Transverse colon (tissue), 4 donors: ENCODE measurements at regions not wholly inside any gene's neighbourhood (a gene's known extent, or its start where the extent isn't known, plus 50 kb on each side); places are given as distances from the start of the nearest gene placed in this dataset.
"Not testable (repeated sequence)": the region's sequence is repeated elsewhere in the genome, so short reads cannot be mapped to it uniquely, and the experiment has no call there.

Source experiments
- DNase-seq: peaks from one replicate; pipeline ENCODE4 v3.0.0-alpha.2; 2019
- H3K27ac ChIP-seq, 4 donors: fragments of 200-600 bp; sonication (generic); 2 replicates each; pipeline ENCODE4 v1.5.1; 2016 to 2018; ENCODE audit warnings: inconsistent platforms in 4 of 4
- H3K27me3 ChIP-seq: fragments of 200-600 bp; sonication (generic); 2 replicates; pipeline ENCODE4 v1.5.1; 2017; ENCODE audit warnings: inconsistent platforms
- H3K36me3 ChIP-seq, 4 donors: fragments of 200-600 bp; sonication (generic); 2 replicates each; pipeline ENCODE4 v1.5.1; 2017 to 2019; ENCODE audit warnings: inconsistent platforms in 4 of 4
- H3K4me1 ChIP-seq, 4 donors: fragments of 200-600 bp; sonication (generic); 2 replicates each; pipeline ENCODE4 v1.5.1; 2017 to 2020; ENCODE audit warnings: inconsistent platforms in 4 of 4
- H3K4me3 ChIP-seq, 4 donors: fragments of 200-600 bp; sonication (generic); 1 replicate in 1 of 4; 2 replicates in 3 of 4; pipeline versions ENCODE4 v1.5.1 to v1.6.1; 2017 to 2019; ENCODE audit warnings: inconsistent platforms in 4 of 4
- H3K9me3 ChIP-seq, 2 donors: fragments of 200-600 bp; sonication (generic); 2 replicates each; pipeline ENCODE4 v1.5.1; 2017 to 2019; ENCODE audit warnings: inconsistent platforms in 2 of 2
- CTCF ChIP-seq, 5 experiments: fragments of 200-600 bp in 3 of 5; fragments of 450-650 bp in 2 of 5; sonication (generic) in 3 of 5; IDR thresholded peaks; 1 replicate in 2 of 5; 2 replicates in 3 of 5; pipeline ENCODE4 v1.5.1; 2016 to 2017; ENCODE audit warnings: antibody characterized with exemption in 5 of 5, inconsistent platforms in 3 of 5, mild to moderate bottlenecking in 2 of 5, moderate library complexity in 1 of 5
- EP300 ChIP-seq: sonication (generic); formaldehyde crosslinking; IDR thresholded peaks from one replicate; pipeline ENCODE4 v1.6.1; 2017; ENCODE audit warnings: antibody characterized with exemption, low read depth
- POLR2A ChIP-seq: fragments of 450-650 bp; IDR thresholded peaks from one replicate; pipeline ENCODE4 v1.6.1; 2016; ENCODE audit warnings: antibody characterized with exemption, mild to moderate bottlenecking, moderate library complexity
- POLR2AphosphoS5 ChIP-seq, 3 donors: sonication (generic); formaldehyde crosslinking; IDR thresholded peaks; one replicate each; pipeline ENCODE4 v1.6.1; 2016; ENCODE audit warnings: antibody characterized with exemption in 3 of 3
- WGBS, 2 donors: methylation state at CpG; one replicate each; pipeline ENCODE4 v1.1.5; 2018; ENCODE audit warnings: low coverage in 1 of 2; 5-methylcytosine and 5-hydroxymethylcytosine counted together
- in situ Hi-C, 4 donors: fragments of 200-750 bp; cut with MboI; loops; one replicate each; pipeline versions ENCODE4 v1.15.0 to v1.15.1; 2017; ENCODE audit warnings: low sequenced_read_pairs in 3 of 4, low pct_ligation_motif_present in 1 of 4, low pct_unique_long_range_greater_than_20kb in 1 of 4
- intact Hi-C: fragments of 100-400 bp; cut with DNase I; formaldehyde crosslinking; loops from one replicate; pipeline ENCODE4 v1.15.1; 2023; ENCODE audit warnings: low total_unique reads

- no peaks in the 10 kb centered on the region for H3K36me3 ChIP-seq
- no peak overlapping the region for H3K27ac ChIP-seq
- intact Hi-C loops (no loop called here), in situ Hi-C loops (loop anchor here in 3 of 4 donors (25.0 kb wide), 1 partner anchor 750 kb away; no protein-coding TSS in a partner anchor)
- 43 to 50% methylated on average over 3 of the region's 3 CpGs for WGBS, 2 donors
- H3K27me3 ChIP-seq, result no peaks in the 10 kb centered on the region
- no peak overlapping the region for H3K4me3 ChIP-seq
- DNase-seq, result no peak
- TF ChIP-seq CTCF (IDR thresholded peaks at IDR 0.05) (no peak), EP300 (no peak)
- no peaks in the 10 kb centered on the region for H3K4me1 ChIP-seq
- no peaks in the 10 kb centered on the region for H3K9me3 ChIP-seq
These were observed 1250.7 kb downstream of the UQCRFS1 start for GRCh38 chr19:27962264-27962663.

- no peaks in the 10 kb centered on the region for H3K36me3 ChIP-seq
- no peak overlapping the region for H3K4me3 ChIP-seq
- H3K27me3 ChIP-seq, result no peaks in the 10 kb centered on the region
- intact Hi-C loops, result no loop called here
- H3K27ac ChIP-seq, result no peak overlapping the region
- in situ Hi-C loops, result loop anchor here in 3 of 4 donors (25.0 kb wide), 1 partner anchor 757 kb away; no protein-coding TSS in a partner anchor
- TF ChIP-seq CTCF (IDR thresholded peaks at IDR 0.05) (no peak), POLR2A (no peak), EP300 (no peak), POLR2AphosphoS5 (IDR thresholded peaks at IDR 0.05) (no peak)
- DNase-seq, result no peak
- no peaks in the 10 kb centered on the region for H3K4me1 ChIP-seq
- no peaks in the 10 kb centered on the region for H3K9me3 ChIP-seq
- WGBS, 2 donors, result 48 to 49% methylated on average over 7 to 9 of the region's 9 CpGs
These were observed 1257.2 kb downstream of the UQCRFS1 start for GRCh38 chr19:27955485-27956480.

GRCh38 chr19:27942607-27943006, 1270.3 kb downstream of the UQCRFS1 start:
- H3K4me3 ChIP-seq, DNase-seq, H3K27me3 ChIP-seq, H3K9me3 ChIP-seq, H3K27ac ChIP-seq, in situ Hi-C loops, H3K4me1 ChIP-seq, H3K36me3 ChIP-seq: not testable (repeated sequence)
- 77 to 80% methylated on average over 4 of the region's 4 CpGs for WGBS, 2 donors
- intact Hi-C loops, result loop anchor here (2.0 kb wide), 1 partner anchor 62 kb away; no protein-coding TSS in a partner anchor

GRCh38 chr19:27936139-27936538, 1276.8 kb downstream of the UQCRFS1 start:
- WGBS, 2 donors, result 40% methylated on average over 1 of the region's 1 CpG; no CpG with 5 or more reads in 1 of the 2 donors
- Histone ChIP-seq H3K27ac (no peak overlapping the region), H3K9me3 (no peaks in the 10 kb centered on the region), H3K36me3 (no peaks in the 10 kb centered on the region), H3K4me1 (no peaks in the 10 kb centered on the region), H3K27me3 (no peaks in the 10 kb centered on the region), H3K4me3 (no peak overlapping the region)
- DNase-seq, result no peak
- in situ Hi-C loops (no loop called here), intact Hi-C loops (no loop called here)
- TF ChIP-seq CTCF (IDR thresholded peaks at IDR 0.05), result no peak
- TF ChIP-seq POLR2A, result no peak
- no peak for TF ChIP-seq POLR2AphosphoS5 (IDR thresholded peaks at IDR 0.05)
- no peak for TF ChIP-seq EP300
